ENCODE measurements at regions not wholly inside any gene's neighbourhood (a gene's known extent, or its start where the extent isn't known, plus 50 kb on each side); places are given as distances from the start of the nearest gene placed in this dataset.

DNA sequence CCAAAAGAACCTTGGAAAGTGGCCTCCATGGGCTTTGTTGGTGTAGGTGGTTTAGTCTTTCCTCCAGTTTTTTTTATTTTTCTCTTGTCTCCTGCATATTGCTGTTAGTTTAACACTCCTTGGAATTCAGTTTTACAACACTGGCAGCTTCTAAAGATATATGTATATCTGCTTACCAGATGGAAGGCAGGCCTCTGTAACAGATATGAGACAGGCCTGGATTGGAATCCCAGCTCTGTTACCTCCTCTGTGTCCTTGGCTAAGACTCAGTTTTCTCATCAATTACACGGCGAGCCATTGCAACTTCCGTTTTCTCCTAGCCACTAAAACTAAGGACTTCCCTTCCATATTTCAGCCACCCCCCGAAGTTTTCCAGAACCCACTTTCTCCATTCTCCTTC, 133.4 kb upstream of the SMAD1 start:
- TF ChIP-seq, protein P1, sequence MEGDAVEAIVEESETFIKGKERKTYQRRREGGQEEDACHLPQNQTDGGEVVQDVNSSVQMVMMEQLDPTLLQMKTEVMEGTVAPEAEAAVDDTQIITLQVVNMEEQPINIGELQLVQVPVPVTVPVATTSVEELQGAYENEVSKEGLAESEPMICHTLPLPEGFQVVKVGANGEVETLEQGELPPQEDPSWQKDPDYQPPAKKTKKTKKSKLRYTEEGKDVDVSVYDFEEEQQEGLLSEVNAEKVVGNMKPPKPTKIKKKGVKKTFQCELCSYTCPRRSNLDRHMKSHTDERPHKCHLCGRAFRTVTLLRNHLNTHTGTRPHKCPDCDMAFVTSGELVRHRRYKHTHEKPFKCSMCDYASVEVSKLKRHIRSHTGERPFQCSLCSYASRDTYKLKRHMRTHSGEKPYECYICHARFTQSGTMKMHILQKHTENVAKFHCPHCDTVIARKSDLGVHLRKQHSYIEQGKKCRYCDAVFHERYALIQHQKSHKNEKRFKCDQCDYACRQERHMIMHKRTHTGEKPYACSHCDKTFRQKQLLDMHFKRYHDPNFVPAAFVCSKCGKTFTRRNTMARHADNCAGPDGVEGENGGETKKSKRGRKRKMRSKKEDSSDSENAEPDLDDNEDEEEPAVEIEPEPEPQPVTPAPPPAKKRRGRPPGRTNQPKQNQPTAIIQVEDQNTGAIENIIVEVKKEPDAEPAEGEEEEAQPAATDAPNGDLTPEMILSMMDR (conservative IDR thresholded peaks at IDR 0.05; ENCODE audit: low read depth, low read length), result no peak
- no peak for TF ChIP-seq EZH2 (IDR thresholded peaks at IDR 0.05; ENCODE audit: low read length, unreplicated experiment)
- no peak for TF ChIP-seq EZH2phosphoT487 (IDR thresholded peaks at IDR 0.05; ENCODE audit: borderline replicate concordance, low read length)

Measured in PC-3 (cell line).